HCT116 (cell line): ENCODE measurements at regions not wholly inside any gene's neighbourhood (a gene's known extent, or its start where the extent isn't known, plus 50 kb on each side); places are given as distances from the start of the nearest gene placed in this dataset.
"Not testable (repeated sequence)": the region's sequence is repeated elsewhere in the genome, so short reads cannot be mapped to it uniquely, and the experiment has no call there.

Experiments used
- POLR2AphosphoS5 ChIP-seq: IDR thresholded peaks from 2 replicates; pipeline ENCODE4 v1.6.1; 2011; ENCODE audit warnings: mild to moderate bottlenecking, low read depth, low read length, moderate library complexity
- SRF ChIP-seq: IDR thresholded peaks from 2 replicates; pipeline ENCODE4 v1.6.1; 2012; ENCODE audit warnings: low read depth
- ZFX ChIP-seq: fragments of 450-650 bp; IDR thresholded peaks from 2 replicates; pipeline ENCODE4 v1.6.1; 2017
- TF ChIP-seq, protein P1 (sequence below): IDR thresholded peaks from 2 replicates; pipeline ENCODE4 v1.6.1; 2012
- TF ChIP-seq, protein P2 (sequence below), 3 experiments: fragments of 200-600 bp in 1 of 3; sonication (generic) in 1 of 3; IDR thresholded peaks in 2 of 3; conservative IDR thresholded peaks in 1 of 3; 2 replicates each; pipeline ENCODE4 v1.5.1; 2012 to 2017; ENCODE audit warnings: low read depth in 2 of 3, low read length in 2 of 3, antibody characterized with exemption in 1 of 3, borderline replicate concordance in 1 of 3, control low read depth in 1 of 3, mild to moderate bottlenecking in 1 of 3, mixed read lengths in 1 of 3, mixed run types in 1 of 3, moderate library complexity in 1 of 3; ENCODE audit not compliant: insufficient read depth in 1 of 3

GRCh38 chr13:21268485-21268884 lies 92.0 kb downstream of the MRPL57 start:
- TF ChIP-seq, protein P1, sequence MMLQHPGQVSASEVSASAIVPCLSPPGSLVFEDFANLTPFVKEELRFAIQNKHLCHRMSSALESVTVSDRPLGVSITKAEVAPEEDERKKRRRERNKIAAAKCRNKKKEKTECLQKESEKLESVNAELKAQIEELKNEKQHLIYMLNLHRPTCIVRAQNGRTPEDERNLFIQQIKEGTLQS, result not testable (repeated sequence)
- not testable (repeated sequence) for TF ChIP-seq POLR2AphosphoS5, ZFX, SRF
- TF ChIP-seq, protein P2, sequence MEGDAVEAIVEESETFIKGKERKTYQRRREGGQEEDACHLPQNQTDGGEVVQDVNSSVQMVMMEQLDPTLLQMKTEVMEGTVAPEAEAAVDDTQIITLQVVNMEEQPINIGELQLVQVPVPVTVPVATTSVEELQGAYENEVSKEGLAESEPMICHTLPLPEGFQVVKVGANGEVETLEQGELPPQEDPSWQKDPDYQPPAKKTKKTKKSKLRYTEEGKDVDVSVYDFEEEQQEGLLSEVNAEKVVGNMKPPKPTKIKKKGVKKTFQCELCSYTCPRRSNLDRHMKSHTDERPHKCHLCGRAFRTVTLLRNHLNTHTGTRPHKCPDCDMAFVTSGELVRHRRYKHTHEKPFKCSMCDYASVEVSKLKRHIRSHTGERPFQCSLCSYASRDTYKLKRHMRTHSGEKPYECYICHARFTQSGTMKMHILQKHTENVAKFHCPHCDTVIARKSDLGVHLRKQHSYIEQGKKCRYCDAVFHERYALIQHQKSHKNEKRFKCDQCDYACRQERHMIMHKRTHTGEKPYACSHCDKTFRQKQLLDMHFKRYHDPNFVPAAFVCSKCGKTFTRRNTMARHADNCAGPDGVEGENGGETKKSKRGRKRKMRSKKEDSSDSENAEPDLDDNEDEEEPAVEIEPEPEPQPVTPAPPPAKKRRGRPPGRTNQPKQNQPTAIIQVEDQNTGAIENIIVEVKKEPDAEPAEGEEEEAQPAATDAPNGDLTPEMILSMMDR (IDR thresholded peaks at IDR 0.05 in 2 of 3, conservative IDR thresholded peaks at IDR 0.05 in 1 of 3; ENCODE audit: borderline replicate concordance in 1 of 3, insufficient read depth in 1 of 3, low read depth in 2 of 3, low read length in 2 of 3), result not testable (repeated sequence)
